Ovary (tissue), 3 donors: ENCODE measurements at regions not wholly inside any gene's neighbourhood (a gene's known extent, or its start where the extent isn't known, plus 50 kb on each side); places are given as distances from the start of the nearest gene placed in this dataset.

Source experiments
- CTCF ChIP-seq, 3 donors: fragments of 450-650 bp in 2 of 3; fragments of 200-600 bp in 1 of 3; IDR thresholded peaks; one replicate each; pipeline versions ENCODE4 v1.5.1 to v1.8.0; 2016 to 2022; ENCODE audit warnings: antibody characterized with exemption in 3 of 3, mild to moderate bottlenecking in 1 of 3
- POLR2A ChIP-seq: fragments of 450-650 bp; IDR thresholded peaks from one replicate; pipeline ENCODE4 v1.6.1; 2017; ENCODE audit warnings: antibody characterized with exemption, mild to moderate bottlenecking, moderate library complexity
- donor health status: DM: no; HTN: no; CAD: no.

GRCh38 chr2:234829074-234829455, 122.8 kb upstream of the SH3BP4 start:
- TF ChIP-seq POLR2A = no peak
- no peak for TF ChIP-seq CTCF (IDR thresholded peaks at IDR 0.05)
